GM21515 (cell line): ENCODE measurements at regions not wholly inside any gene's neighbourhood (a gene's known extent, or its start where the extent isn't known, plus 50 kb on each side); places are given as distances from the start of the nearest gene placed in this dataset.

Experiments
- ATAC-seq: cut with Tn5 transposase; IDR thresholded peaks from one replicate; pipeline ENCODE4 v1.9.1; 2021; ENCODE audit not compliant: unreplicated experiment

DNA sequence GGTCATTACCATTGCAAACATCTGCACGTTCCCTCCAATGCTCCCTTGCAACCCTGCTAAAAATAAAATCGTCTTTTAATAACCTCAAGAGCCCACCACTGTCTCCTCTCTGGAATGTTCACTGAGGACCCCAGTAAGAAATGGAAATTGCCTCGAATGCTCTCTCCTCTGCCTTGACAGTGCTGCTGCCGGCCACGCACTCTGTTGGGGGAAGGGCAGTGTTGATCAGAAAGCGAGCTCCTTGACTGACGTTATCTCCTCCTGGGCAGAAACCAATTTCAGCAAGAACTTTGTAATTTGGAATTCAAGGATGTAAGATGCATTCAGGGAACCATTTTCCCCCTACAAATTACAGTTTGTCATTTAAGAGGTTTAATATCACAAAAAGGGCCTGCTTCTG lies 718.5 kb downstream of the UQCRFS1 start:
- no peak for ATAC-seq

DNA sequence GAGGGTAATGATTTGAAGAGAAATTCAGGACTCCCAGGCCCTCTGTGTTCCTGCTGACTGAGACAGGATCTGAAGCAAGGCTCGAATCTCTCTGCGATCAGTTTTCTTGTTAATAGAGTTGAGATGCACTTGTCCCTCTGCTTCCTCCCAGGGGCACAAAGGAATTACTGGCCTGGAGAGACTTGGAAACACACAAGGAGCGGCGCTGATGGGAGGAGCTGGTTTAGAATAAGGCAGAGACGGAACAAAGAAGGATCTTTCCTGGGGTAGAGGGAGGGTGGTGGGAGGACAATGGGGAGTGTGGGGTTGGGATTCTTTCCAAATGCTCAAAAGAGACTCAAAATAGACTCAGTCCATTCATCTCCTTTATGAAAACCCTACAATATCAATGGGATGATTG lies 719.1 kb downstream of the UQCRFS1 start:
- ATAC-seq, result no peak

DNA sequence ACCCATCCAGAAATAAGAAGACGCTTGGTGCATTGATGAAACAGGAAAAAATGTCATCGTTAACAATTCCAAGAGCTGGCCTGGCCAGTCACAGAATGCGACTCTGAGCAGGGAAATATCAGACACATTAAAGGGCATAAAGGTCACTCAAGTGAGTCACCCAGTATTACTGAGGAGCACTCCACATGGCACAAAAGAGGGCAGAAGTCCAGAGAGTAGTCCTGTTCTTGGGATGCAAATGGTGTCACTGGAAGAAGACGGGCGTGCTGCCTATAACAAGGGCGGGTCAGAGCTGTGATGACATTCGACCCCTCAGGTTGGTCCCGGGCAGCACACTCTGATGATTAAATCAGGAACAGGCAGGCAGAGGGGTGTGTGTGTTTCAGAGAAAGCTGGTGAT lies 720.3 kb downstream of the UQCRFS1 start:
- ATAC-seq, result no peak

DNA sequence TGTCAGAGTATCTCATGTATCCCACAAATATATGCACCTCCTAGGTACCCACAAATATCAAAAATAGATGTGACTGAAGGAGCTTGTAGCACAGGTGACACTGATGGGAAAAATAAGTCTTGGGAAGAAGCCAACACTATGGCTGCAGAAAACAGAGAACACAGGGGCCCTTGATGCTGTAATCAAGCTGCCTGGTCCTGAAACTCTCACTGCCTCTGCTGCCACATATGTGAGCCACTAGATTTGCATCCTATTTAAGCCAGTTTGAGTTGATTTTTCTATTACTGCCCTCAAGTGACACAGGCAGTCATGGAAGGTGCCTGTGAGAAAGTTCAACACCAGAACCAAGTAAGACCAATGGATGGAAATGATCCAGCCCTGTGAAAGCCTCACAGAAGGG lies 720.8 kb downstream of the UQCRFS1 start:
- ATAC-seq, result no peak

DNA sequence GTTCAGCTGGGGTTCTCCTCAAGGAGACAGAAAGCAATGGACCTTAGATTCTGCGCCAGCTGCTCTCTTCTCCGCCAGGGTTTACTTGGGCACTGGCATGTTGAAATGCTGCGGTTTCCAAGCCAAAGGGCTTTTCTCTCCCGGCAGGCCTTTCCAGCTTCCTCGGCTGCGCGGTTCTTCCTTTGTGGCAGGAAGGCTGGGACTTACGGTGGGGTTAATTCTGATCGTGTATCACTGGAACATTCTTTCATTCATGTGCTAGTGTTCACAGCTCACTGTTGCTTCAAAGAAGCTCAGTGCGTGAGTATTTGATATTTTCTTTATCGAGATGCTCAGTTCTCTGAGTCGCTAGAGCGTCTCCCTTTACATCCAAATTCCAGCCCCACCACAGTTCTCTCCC lies 723.2 kb downstream of the UQCRFS1 start:
- ATAC-seq, result no peak

DNA sequence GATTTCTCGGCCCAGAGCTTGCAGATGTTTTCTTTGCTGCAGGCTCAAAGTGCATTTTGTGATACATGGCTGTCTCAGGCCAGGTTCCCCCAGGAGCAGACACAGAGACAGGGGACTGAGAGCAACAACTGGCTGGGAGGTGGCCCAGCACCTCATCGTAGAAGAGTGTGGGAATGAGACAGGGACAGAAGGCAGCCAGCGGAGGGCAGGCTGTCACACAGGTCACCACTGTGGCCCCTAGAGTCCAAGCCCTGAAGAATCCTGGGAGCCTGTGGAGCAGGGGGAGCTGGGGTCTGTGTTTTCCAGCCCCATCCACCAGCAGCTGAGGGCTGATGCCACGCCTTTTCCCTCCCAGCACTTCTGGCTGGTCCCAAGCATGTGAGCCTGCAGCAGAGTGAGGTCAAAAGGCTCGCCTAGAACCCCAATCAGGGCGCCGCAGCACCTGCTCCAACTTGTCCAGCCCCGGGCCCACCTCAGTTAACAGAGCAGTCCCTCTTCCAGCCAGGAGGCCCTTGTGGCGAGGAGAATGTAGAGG lies 723.8 kb downstream of the UQCRFS1 start:
- no peak for ATAC-seq

DNA sequence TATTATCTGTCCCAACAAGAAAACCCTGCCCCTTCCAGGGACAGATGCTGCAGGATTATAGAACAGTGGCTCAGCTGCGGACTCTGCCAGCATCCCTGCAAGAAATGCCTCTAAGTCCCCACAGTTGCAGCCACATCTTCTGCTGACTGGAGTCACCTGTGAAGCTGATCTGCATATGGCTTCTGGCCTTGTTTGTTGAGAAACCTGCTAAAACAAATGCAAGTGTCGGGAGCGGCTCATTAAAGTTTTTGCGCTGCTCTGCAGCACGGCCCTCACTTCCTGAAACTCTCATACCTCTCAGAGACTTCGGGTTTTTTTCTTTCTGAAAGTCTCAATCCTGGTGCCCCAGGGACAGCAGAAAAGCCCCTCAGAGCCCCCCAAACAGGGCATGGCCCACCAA lies 725.0 kb downstream of the UQCRFS1 start:
- ATAC-seq, result no peak

DNA sequence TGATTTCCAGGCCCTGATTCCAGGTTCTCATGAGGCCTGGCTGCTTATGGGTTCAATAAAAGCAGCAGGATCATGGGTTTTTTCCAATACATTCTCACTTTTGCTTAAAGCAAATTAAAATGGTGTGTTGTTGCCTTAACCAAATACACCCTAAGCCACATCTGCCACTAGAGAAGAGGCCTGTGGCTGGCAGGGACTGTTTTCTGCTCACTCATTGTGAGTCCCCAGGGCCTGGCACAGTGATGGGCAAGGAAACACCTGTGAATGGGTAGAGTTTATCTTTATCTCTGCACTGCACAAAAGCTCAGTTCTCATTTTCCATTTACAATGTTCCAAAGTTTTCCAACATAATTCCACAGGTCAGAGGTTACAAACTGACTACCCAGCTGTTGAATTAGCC lies 726.0 kb downstream of the UQCRFS1 start:
- ATAC-seq, result no peak

DNA sequence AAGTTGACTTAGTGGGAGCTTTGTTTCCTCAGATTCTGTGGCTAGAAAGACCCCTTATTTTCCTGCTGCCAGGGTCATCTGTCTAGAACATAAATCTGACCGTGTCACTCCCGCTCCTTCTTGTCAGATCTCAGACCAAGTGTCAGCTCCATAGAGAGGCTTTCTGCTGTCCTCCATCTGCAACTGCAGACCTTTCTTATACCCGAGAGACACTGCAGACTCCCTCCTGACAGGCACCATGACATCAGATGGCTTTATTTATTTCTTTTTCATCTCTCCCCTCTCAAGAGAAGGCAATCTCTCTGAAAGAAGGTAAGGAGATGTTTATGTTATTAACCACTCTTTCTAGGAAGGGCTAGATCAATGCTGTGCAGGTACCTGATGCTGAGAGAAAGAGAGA lies 726.5 kb downstream of the UQCRFS1 start:
- ATAC-seq, result no peak

DNA sequence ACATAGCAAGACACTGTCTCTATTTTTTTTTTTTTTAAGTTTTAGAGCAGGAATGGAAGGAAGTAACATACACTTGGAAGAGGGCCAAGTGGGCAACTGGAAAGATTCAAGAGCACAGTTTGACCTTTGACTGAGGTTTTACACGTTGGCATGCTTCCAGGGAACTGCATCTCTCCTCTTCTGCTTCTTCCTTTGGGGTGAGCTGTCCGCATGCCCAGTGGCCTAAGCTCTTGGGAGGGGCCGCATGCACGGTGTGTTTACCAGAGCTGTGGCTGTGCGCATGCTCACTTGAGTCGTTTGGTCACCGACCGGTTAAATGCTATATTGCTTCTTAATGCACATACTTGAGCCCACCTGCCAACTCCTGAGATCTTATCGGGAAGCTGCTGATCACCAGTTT lies 727.7 kb downstream of the UQCRFS1 start:
- no peak for ATAC-seq

DNA sequence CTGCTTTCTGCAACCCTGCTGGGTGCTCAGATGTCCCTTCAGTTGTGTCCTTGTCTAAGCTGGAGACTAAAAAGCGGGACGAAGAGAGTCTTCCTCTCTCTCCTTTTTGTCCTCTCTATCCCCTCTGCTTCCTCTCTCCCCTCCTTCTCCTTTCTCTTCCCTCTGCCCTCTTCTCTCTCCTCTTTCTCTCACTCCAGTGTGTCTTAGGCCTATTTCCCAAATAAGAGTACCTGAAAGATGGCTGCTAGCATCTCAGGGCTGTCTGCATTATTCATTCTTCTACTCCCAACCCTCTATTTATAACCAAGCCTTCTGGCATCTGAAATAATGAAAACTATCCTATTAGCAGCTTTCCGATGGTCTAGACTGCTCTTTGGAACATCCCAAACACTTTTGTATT lies 729.8 kb downstream of the UQCRFS1 start:
- ATAC-seq, result no peak

DNA sequence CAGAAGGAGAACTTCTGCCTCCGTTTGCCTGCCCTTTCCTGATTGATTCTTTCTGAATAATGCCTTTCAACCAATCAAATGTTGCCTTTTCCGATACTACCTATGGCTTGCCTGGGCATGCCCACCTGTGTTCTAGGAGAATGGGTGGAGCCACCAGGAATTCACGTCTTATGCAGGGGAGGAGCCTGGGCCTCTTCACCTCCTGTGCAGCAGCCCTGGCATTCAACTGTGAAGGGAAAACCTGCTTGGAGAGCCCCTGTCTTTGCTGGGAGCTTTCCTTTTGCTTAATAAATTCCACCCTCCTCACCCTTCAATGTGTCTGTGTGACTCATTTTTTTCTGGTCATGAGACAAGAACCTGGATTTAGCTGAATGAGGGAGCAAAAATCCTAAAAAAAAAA lies 730.7 kb downstream of the UQCRFS1 start:
- no peak for ATAC-seq

DNA sequence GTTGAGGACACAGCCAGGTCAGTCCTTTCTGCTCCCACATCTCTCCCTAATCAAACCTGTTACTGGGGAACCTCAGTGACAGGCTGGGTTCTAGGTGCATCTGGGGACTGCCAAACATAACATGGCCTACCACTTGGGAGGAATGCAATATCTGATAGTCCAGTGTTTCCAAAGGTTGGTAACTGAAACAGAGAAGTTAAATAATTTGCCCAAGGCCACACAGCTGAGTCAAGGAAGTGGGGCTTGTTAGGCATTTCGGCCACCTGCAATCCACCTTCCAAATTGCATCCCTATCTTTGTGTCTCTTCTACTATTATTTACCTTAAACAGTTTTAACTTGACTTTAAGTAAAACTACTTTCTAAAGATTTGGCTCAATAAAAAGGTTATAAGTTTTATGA lies 731.3 kb downstream of the UQCRFS1 start:
- ATAC-seq, result no peak

DNA sequence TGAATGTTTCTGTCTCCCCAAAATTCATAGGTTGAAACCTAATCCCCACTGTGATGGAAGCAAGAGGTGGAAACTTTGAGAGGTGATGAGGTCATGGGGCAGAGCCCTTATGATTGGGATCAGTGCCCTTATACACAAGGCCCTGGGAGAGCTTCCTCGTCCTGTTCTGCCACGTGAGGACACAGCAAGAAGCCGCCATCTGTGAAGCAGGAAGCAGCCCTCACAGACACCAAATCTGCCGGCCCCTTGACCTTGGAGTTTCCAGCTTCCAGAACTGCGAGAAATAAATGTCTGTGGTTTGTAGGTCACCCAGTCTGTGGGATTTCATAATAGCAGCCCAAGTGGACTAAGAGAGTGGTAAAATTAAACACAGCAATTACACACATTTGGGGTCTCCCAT lies 737.4 kb downstream of the UQCRFS1 start:
- ATAC-seq, result no peak

DNA sequence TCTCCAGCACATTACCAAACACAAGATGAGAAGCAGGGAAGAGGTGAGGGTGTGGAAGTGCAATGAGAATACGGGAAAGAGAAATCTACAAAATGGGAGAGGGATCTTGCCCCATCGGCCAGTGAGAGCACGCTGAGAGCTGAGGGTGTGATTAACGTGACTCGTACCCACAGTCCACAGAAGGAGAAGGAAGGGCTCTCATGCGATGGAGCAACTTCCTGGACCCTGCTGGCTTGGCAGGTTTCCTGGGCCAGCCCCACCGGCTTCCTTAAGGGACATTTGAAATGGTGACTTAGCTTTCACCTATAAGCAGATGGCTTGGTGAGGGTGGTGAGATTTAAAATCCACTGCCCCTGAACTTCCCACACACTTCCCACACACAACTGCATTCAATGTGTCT lies 740.1 kb downstream of the UQCRFS1 start:
- no peak for ATAC-seq

DNA sequence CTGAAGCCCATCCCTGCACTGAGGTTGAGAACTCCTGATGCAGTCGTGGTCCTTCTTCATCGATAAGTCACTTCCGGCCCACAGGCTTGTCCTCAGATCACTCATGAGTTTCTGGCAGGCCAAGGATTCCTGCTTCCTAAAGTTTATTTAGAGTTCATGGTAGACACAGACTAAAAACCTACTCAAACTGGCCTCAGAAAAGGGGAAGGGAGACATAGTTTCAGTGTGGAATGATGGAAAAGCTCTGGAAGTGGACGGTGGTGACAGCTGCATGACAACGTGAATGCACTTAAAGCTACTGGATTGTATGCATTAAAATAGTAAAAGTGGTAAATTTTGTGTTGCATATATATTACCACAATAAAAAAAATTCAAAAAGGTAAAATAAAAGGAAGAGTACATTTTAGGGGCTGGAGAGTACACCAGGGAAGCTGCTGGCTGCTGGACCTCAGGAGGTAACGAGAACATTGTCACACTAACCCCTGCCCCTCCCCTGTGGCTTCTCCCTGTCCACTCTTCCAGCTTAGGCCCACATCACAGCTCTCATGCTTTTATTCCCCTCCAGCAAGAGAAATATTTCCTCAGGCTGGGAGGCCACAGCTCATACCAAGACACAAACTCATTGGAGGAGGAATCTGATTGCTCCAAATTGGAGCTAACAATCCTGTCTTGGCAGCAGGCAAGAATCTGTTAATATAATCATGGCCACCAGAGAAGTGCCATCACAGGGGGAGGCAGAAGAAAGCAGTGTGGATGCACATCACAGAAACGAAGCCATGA lies 741.0 kb downstream of the UQCRFS1 start:
- no peak for ATAC-seq

DNA sequence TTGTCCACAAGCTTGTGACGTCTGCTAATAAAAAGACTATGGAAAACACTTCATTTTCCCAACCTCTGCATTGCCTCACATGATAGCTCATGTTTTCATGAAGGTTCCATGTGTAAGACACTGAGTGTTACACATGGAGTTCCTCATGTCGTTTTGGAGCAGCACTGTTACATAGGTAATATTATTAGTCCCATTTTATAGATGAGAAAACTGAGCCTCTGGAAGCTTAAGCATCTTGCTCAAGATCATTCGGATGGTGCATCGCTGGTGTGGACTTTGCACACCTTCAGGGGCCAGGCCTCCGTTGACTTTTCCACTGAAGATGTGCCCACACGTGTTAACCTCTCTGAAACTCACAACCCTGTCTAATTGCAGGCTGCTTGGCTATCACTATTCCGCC lies 743.4 kb downstream of the UQCRFS1 start:
- no peak for ATAC-seq

DNA sequence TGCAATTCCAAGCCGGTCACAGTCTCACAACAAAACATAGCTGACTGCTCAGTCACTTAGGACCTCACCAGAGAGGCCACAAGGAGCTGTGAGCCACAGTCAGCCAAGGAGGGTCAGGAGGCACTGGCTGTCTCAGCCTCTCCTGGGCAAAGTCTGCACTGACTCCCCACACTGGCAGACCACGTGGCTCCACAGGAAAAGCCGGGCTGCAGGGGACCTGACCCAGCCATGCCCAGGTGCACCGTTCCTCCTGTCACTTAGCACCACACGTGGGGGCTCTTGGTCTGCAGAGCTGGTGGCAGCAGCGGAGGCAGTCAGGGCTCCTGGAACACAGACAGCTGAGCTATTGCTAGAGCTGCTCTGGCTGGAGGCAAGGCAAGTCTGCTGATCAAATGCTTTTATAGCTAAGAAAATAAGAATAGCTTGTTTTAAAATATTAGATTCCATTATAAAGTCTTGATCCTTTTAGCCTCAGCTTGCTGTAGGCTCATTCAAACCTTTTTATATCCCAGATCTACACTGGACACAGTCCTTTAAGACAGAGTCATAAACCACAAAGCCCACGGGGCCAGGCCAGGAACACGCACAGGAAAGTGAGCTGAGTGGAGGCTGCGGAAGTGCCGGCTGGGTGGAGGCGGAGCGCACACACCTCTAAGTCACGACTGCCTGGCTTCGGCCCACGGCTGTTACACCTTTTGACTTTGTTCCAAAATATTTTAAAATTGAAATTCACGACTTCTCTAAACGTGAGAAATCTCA lies 744.1 kb downstream of the UQCRFS1 start:
- no peak for ATAC-seq

DNA sequence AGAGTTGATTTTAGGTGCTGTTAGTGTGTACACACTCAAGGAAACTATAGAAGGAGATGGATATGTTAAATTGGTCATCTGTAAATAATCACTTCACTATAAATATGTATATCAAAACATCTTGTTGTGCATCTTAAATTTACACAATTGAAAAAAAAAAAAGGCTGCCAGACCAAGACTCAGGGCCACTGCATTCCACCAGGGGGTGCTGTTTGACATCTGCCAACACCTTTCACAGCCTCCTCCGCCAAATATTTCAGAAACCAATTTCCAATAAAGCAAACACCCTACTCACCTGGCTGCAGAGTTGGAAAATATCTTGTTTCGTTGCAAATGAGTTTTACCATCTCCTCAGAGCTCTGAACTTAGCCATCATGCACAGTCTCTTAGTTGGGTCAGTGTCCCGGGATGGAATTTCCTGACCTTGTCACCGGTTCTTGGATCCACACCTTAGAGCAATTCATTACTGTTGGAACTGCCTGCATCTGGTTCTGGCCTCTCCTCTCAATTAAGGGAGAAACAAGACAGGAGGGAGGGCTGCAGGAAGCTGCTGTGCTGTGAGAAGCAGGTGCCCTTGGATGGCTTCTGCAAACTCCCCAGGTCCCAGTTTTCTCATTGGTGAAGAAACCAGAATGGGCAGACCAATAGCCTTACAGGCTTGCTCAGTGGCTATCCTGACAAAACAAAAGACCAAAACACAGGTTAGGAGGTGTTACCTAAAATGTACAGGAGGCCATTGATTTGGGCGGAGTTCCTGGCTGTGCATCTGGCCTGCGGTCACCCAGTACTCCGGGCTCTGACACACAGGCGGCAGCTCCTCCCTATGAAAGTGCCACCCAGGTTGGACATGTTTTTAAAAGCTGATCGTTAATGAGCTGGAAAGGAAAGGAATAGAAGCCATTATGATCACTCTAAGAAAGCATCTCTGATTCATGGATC lies 746.6 kb downstream of the UQCRFS1 start:
- no peak for ATAC-seq

DNA sequence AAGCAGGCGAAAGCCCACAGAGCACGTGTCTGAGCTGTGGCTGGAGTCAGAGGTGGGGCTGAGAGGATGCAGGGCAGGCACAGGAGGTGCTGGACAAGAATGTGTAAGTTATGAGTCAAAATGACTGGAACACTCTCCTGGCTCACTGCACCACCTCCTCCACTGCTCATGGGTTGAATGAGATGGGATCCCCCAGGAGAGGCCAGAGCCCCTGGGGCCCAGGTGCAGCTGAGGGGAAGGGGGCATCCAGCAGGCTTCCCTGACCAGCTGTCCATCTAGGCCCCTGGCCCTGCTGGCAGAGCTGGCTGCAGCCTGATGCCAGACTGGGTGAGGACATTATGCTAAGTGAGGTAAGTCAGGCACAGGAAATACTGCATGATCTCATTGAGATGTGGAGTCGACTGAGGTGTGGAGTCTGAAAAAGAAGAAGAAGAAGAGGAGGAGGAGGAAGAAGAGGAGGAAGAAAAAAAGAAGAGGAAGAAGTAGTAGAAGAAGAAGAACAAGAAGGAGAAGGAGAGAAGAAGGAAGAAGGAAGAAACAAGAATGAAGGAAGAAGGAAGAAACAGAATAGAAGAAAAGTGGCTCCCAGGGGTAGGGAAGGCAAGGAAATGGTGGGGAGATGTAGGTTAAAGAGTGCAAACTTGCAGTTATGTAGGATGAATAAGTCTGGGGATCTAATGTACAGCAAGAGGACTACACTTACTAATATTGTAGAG lies 747.4 kb downstream of the UQCRFS1 start:
- ATAC-seq, result no peak
